ENCODE measurements at regions not wholly inside any gene's neighbourhood (a gene's known extent, or its start where the extent isn't known, plus 50 kb on each side); places are given as distances from the start of the nearest gene placed in this dataset.

GRCh38 chr5:14011089-14012020, 66.9 kb upstream of the DNAH5 start (continued):
- peak; percentile 31; the same call in 1 of the 2 replicates for TF ChIP-seq TFAP4 (IDR thresholded peaks at IDR 0.05; ENCODE audit: borderline replicate concordance, low read depth)
- 0 out of 2 replicates have a peak, but pooled peaks have one; percentile 39 for TF ChIP-seq ZNF780A (CRISPR knock-in tag; IDR thresholded peaks at IDR 0.05)
- TF ChIP-seq PLRG1 (conservative IDR thresholded peaks at IDR 0.05) = no peak
- TF ChIP-seq ZBTB49 (CRISPR knock-in tag; IDR thresholded peaks at IDR 0.05; ENCODE audit: borderline replicate concordance) = no peak
- no peak for TF ChIP-seq CBX2 (IDR thresholded peaks at IDR 0.05; ENCODE audit: low read depth, low read length)
- no peak for TF ChIP-seq CBX2 (CRISPR knock-in tag; IDR thresholded peaks at IDR 0.05; ENCODE audit: low read depth)
- TF ChIP-seq HOMEZ (CRISPR knock-in tag; IDR thresholded peaks at IDR 0.05; ENCODE audit: low read depth) = no peak
- no peak for TF ChIP-seq ZBTB34 (CRISPR knock-in tag; IDR thresholded peaks at IDR 0.05)
- TF ChIP-seq RFXAP (CRISPR knock-in tag; IDR thresholded peaks at IDR 0.05; ENCODE audit: borderline replicate concordance) = no peak
- TF ChIP-seq ZNF550 (CRISPR knock-in tag; IDR thresholded peaks at IDR 0.05; ENCODE audit: borderline replicate concordance) = peak; percentile 32; the same call in 1 of the 2 replicates
- TF ChIP-seq ZHX1 (CRISPR knock-in tag; IDR thresholded peaks at IDR 0.05; ENCODE audit: low read depth) = no peak
- TF ChIP-seq ZNF891 (CRISPR knock-in tag; IDR thresholded peaks at IDR 0.05) = 0 out of 2 replicates have a peak, but pooled peaks have one; percentile 46
- TF ChIP-seq MTF2 (CRISPR knock-in tag; IDR thresholded peaks at IDR 0.05; ENCODE audit: borderline replicate concordance) = no peak
- TF ChIP-seq ZNF343 (CRISPR knock-in tag; IDR thresholded peaks at IDR 0.05) = no peak
- TF ChIP-seq ZNF234 (CRISPR knock-in tag; conservative IDR thresholded peaks at IDR 0.05) = no peak
- no peak for TF ChIP-seq SNRNP70 (IDR thresholded peaks at IDR 0.05; ENCODE audit: low read depth, low read length)
- TF ChIP-seq CC2D1A (CRISPR knock-in tag; IDR thresholded peaks at IDR 0.05) = no peak

Data from HepG2 (cell line).